Muscle layer of colon (tissue), 2 donors: ENCODE measurements at regions not wholly inside any gene's neighbourhood (a gene's known extent, or its start where the extent isn't known, plus 50 kb on each side); places are given as distances from the start of the nearest gene placed in this dataset.

Experiments
- H3K27ac ChIP-seq: one replicate; pipeline ENCODE4 v1.7.0; 2013; ENCODE audit warnings: low read depth, mild to moderate bottlenecking, low read length, moderate library complexity
- H3K27me3 ChIP-seq, 2 donors: one replicate each; pipeline ENCODE4 v1.7.0; 2013; ENCODE audit warnings: low read length in 2 of 2, mild to moderate bottlenecking in 2 of 2; ENCODE audit not compliant: insufficient read depth in 2 of 2, control insufficient read depth in 1 of 2
- H3K36me3 ChIP-seq: one replicate; pipeline ENCODE4 v1.7.0; 2013; ENCODE audit warnings: mild to moderate bottlenecking, low read length; ENCODE audit not compliant: insufficient read depth
- H3K4me1 ChIP-seq: one replicate; pipeline ENCODE4 v1.7.0; 2013; ENCODE audit warnings: mild to moderate bottlenecking, low read length; ENCODE audit not compliant: insufficient read depth
- H3K4me3 ChIP-seq, 2 donors: one replicate each; pipeline ENCODE4 v1.7.0; 2013; ENCODE audit warnings: low read length in 2 of 2, low read depth in 1 of 2, mild to moderate bottlenecking in 1 of 2, moderate library complexity in 1 of 2
- H3K9ac ChIP-seq: one replicate; pipeline ENCODE4 v1.7.0; 2013; ENCODE audit warnings: low read length
- H3K9me3 ChIP-seq: one replicate; pipeline ENCODE4 v1.7.0; 2013; ENCODE audit warnings: mild to moderate bottlenecking, low read length
- donor health status: abdominal sarcoma.
- donor health status: Adenocarcinoma of cecum.

DNA sequence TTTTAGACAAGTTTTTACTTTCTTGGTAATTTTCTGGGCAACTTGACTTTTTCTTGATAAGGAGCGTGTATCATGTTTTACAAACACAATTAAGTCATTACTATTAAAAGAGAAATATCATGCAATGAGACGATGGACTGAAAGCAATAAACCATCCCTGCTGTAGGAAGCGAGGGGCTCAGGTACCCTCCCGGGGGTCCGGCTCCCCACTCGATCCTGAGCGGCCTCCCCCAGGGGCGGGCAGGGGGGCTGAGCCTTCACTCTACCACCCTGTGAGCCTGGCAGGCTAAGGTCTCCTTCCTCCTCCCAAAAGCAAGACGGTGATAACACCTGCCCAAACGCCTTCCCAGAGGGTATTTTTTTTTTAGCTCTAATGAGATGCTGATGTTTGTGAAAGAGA, 51.8 kb upstream of the ADGRA1 start:
- H3K9me3 ChIP-seq, result no peaks in the 10 kb centered on the region
- peaks cover 0 to 19% of the 10 kb centered on the region in 2 donors for H3K27me3 ChIP-seq
- H3K9ac ChIP-seq, result no peak overlapping the region
- no peaks in the 10 kb centered on the region for H3K4me1 ChIP-seq
- H3K4me3 ChIP-seq, result no peak overlapping the region
- H3K27ac ChIP-seq, result no peak overlapping the region
- H3K36me3 ChIP-seq, result no peaks in the 10 kb centered on the region

DNA sequence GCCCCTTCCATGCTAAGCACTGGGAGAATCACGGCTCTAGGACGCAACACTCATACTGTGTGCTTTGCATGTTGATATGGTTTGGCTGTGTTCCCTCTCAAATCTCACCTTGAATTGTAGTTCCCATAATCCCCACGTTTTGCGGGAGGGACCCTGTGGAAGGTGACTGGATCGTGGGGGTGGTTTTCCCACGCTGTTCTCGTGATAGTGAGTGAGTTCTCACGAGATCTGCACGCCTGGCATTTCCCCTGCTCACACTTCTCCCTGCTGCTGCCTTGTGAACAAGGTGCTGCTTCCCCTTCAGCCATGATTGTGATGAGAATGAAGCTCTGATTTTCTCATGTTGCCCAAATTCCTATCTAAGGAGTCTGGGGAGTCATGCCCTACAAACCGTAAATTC, 53.0 kb upstream of the ADGRA1 start:
- Histone ChIP-seq H3K9me3 (no peaks in the 10 kb centered on the region), H3K27me3 (peaks cover 0 to 14% of the 10 kb centered on the region in 2 donors), H3K36me3 (no peaks in the 10 kb centered on the region), H3K4me1 (no peaks in the 10 kb centered on the region), H3K9ac (no peak overlapping the region), H3K27ac (no peak overlapping the region), H3K4me3 (no peak overlapping the region)

DNA sequence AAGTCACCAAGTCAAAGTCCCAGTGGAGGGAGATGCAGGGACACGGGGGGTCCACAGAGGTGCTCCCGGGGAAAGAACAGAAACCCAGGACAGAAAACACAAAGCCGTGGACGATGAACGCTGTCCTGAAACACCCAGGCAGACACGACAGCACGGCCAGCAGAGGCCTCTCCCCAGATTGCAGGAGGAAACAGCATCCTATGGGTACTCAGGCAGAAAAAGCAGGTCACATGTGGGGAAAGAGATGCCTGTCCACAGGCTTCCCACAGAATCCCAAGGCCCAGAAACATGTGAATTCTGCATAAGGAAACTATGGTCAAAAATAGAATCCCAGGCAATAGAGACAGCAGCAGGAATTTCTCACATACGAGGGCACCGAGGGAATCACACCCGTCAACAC, 53.6 kb upstream of the ADGRA1 start:
- Histone ChIP-seq H3K4me3 (no peak overlapping the region), H3K27me3 (peaks cover 0 to 8% of the 10 kb centered on the region in 2 donors)

DNA sequence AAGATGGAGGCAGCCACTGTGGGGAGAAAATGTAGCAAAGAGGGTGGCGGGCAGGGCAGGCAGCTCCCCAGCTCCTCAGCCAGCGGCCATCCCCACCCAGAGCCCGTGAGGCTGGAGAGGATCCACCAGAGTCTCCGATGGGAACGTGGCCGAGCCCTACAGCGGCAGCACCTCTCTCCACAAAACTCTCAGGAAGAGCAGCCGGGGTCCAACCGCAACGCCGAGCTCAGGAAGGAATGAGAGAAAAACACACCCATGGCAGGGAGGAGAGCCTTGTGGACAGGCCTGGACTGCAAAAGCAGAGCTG, 54.0 kb upstream of the ADGRA1 start:
- no peak overlapping the region for H3K4me3 ChIP-seq
- peaks cover 0 to 7% of the 10 kb centered on the region in 2 donors for H3K27me3 ChIP-seq
- no peaks in the 10 kb centered on the region for H3K4me1 ChIP-seq
- H3K9me3 ChIP-seq, result no peaks in the 10 kb centered on the region
- no peak overlapping the region for H3K9ac ChIP-seq
- no peak overlapping the region for H3K27ac ChIP-seq
- no peaks in the 10 kb centered on the region for H3K36me3 ChIP-seq

More for the DNA sequence above, 53.6 kb upstream of the ADGRA1 start:
- H3K9ac ChIP-seq, result no peak overlapping the region
- H3K27ac ChIP-seq, result no peak overlapping the region
- H3K36me3 ChIP-seq, result no peaks in the 10 kb centered on the region
- no peaks in the 10 kb centered on the region for H3K4me1 ChIP-seq
- no peaks in the 10 kb centered on the region for H3K9me3 ChIP-seq

DNA sequence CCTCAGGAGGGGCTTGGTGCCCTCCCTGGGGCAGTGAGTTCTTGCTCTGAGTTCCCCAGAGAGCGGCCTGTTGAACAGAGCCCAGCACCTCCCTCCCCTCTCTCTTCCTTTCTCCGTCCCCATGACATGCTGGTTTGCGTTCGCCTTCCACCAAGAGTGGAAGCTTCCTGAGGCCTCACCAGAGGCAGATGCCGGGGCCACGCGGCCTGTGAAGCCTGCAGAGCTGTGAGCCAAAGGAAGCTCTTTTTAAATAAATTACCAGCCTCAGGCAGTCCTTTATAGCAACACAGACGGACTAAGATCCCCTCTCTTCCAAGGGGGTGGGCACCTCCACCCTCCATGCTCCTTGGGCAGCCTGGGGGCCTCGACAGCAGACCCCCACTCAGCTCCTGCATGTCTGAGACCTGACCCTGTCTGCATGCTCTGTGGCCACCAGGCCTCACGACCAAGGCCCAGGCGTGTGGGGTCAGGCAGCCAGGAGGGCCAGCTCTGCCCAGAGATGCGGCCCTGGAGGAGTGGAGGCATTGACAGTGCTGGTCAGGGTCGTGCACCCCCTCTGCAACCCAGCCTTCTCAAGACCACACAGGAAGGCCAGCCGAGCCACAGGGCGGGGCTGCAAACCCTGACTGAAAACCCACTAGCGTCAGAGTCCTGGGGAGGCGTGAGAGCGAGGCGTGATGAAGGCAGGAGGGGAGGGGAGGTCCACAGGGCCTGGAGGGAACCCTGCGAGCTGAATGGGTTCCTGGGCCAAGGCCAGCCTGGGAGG, 54.6 kb upstream of the ADGRA1 start:
- no peaks in the 10 kb centered on the region for H3K4me1 ChIP-seq
- H3K27me3 ChIP-seq, result peaks cover 0 to 5% of the 10 kb centered on the region in 2 donors
- no peaks in the 10 kb centered on the region for H3K36me3 ChIP-seq
- H3K9me3 ChIP-seq, result no peaks in the 10 kb centered on the region
- no peak overlapping the region for H3K4me3 ChIP-seq
- no peak overlapping the region for H3K27ac ChIP-seq
- no peak overlapping the region for H3K9ac ChIP-seq

DNA sequence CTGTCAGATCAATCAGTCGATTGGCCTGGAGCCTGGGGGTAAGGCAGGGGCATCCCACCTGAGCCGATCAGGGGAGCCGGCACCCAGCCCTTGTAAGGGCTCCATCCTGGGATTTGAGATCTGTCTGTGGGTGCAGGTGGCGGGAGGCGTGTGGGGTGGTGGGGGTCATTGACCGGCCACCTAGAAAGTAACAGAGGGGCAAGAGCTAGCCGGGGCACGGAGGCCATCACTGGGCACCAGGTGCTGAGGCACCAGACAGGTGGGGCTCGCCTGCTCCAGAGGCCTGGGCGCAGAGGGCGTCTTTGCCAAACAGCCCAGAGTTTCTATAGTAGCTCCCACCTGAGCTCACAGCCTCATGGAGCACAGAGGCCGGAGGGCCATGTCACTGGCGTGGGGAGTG, 55.5 kb upstream of the ADGRA1 start:
- Histone ChIP-seq H3K36me3 (no peaks in the 10 kb centered on the region), H3K9ac (no peak overlapping the region), H3K9me3 (no peaks in the 10 kb centered on the region), H3K4me1 (no peaks in the 10 kb centered on the region), H3K4me3 (no peak overlapping the region), H3K27ac (no peak overlapping the region), H3K27me3 (peaks cover 0 to 5% of the 10 kb centered on the region in 2 donors)

DNA sequence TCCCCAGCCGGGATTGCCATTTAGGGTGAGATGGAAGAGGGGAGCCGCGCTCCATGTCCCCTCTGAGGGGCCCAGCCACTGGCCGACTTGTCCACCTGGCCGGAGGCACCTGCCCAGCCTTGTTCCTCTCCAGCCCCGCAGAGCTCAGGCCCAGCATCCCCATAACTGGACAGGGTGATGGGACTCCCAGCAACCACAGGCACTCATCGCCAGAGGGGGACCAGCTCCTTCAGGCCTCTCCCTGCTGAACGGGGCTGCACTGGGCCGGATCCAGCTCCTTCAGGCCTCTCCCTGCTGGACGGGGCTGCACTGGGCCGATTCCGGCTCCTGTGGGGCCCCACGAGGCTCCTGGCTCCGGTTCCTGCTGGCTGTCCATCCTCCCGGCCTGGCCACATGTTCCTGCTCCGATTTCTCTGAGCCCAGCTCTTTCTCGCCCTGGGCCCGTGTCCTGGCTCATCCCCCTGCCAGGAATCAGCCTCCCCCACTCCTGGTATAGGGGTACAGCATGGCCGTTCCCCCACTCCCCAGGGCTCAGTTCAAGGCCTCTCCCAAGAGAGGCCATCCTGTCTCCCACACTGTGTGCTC, 56.1 kb upstream of the ADGRA1 start:
- Histone ChIP-seq H3K9ac (no peak overlapping the region), H3K27me3 (peaks cover 0 to 5% of the 10 kb centered on the region in 2 donors), H3K9me3 (no peaks in the 10 kb centered on the region), H3K4me3 (no peak overlapping the region), H3K36me3 (no peaks in the 10 kb centered on the region), H3K27ac (no peak overlapping the region), H3K4me1 (no peaks in the 10 kb centered on the region)

DNA sequence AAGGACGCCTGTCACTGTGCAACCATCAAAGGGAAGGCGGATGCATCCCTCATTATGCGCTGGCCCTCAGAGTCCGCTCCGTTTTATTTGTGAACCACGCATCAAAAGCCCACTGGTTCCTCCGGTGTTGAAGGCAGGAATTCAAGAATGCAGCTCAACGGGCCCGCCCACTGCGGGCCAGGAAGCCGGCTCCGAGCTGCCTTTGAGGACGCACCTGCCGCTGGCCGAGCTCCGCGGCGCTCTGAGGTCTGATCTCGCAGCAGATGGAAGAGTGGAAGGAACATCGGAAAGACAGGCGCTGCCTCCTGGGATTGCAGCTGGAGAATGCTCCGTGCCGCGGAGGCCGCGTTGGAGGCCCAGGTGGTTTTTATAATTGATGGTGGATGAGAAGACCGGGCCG, 56.9 kb upstream of the ADGRA1 start:
- H3K27ac ChIP-seq, result no peak overlapping the region
- peaks cover 0 to 10% of the 10 kb centered on the region in 2 donors for H3K27me3 ChIP-seq
- H3K4me1 ChIP-seq, result no peaks in the 10 kb centered on the region
- no peaks in the 10 kb centered on the region for H3K36me3 ChIP-seq
- H3K4me3 ChIP-seq, result no peak overlapping the region
- no peaks in the 10 kb centered on the region for H3K9me3 ChIP-seq
- H3K9ac ChIP-seq, result no peak overlapping the region

DNA sequence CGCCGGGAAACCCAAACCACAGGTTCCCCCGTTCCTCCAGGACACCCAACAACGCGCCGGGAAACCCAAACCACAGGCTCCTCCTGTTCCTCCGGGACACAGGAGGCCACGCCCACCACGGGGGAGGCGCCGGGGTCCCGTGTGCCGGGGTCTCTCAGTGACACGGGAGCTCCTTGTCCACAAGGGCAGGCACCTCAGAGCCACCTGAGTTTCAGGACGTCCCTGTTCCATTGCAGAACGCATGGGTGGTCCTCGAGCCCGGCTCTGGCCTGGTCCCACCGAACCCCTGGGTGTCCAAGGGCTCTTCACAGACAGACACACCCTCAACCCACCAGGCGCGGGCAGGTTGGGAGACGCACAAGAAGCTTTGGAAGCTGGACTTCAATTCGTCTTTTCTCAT, 57.6 kb upstream of the ADGRA1 start:
- H3K9ac ChIP-seq, result no peak overlapping the region
- H3K4me3 ChIP-seq, result no peak overlapping the region
- no peaks in the 10 kb centered on the region for H3K4me1 ChIP-seq
- H3K9me3 ChIP-seq, result no peaks in the 10 kb centered on the region
- H3K36me3 ChIP-seq, result no peaks in the 10 kb centered on the region
- H3K27me3 ChIP-seq, result peaks cover 0 to 16% of the 10 kb centered on the region in 2 donors
- H3K27ac ChIP-seq, result no peak overlapping the region

DNA sequence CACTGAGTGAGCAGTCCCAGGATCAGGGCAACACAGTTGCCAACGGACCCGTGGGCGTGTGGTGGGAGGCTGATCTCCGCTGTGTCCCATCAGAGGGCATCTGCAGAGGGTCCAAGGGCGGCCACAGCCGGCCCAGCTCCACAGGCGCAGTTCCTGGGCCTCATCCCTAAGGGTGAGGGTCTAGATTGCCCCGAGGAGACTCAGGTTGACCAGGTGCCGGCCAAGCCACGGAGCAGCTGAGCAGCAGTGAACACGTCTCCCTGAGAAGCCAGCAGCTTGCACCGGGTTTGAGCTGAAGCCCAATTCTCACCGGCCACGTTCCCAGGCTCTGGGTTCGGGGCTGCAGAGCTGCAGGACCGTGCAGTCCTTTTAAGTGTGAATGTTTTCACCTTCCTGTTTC, 58.8 kb upstream of the ADGRA1 start:
- Histone ChIP-seq H3K9ac (no peak overlapping the region), H3K27ac (no peak overlapping the region), H3K4me3 (no peak overlapping the region), H3K9me3 (no peaks in the 10 kb centered on the region), H3K36me3 (no peaks in the 10 kb centered on the region), H3K4me1 (no peaks in the 10 kb centered on the region), H3K27me3 (peaks cover 0 to 23% of the 10 kb centered on the region in 2 donors)

DNA sequence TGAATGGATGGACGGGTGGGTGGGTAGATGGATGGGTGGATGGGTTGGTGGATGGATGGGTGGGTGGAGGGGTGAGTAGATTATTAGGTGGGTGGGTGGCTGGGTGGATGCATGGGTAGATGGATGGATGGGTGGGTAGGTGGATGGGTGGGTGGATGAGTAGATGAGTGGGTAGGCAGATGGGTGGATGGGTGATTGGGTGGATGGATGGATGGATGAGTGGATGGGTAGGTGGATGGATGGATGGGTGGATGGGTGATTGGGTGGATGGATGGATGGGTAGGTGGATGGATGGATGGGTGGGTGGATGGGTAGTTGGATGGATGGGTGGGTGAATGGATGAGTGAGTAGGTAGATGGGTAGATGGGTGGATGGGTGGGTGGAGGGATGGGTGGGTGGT, 59.6 kb upstream of the ADGRA1 start:
- Histone ChIP-seq H3K4me3 (no peak overlapping the region), H3K9me3 (no peaks in the 10 kb centered on the region), H3K27ac (no peak overlapping the region), H3K36me3 (no peaks in the 10 kb centered on the region), H3K4me1 (no peaks in the 10 kb centered on the region), H3K9ac (no peak overlapping the region), H3K27me3 (peaks cover 0 to 23% of the 10 kb centered on the region in 2 donors)

DNA sequence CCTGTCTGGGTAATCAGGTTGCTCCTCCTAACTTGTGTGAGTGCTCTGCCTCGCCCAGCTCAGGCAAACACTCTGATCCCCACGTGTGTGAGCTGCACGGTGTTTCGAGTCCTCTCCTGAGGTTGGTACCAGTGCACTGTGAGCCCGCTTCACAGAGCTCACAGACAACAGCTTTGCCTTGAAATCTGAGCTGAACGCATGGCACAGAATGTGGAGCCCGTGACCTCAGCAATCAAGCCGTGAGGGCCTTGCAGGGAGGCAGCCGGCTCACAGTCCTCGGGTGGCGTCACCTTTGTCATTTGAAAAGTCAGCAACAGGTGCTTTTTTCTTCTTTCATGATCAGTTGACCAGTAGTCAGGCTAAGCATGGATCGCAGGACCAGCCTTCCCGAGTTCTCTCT, 60.2 kb upstream of the ADGRA1 start:
- Histone ChIP-seq H3K27ac (no peak overlapping the region), H3K4me3 (no peak overlapping the region), H3K9ac (no peak overlapping the region), H3K4me1 (no peaks in the 10 kb centered on the region), H3K9me3 (no peaks in the 10 kb centered on the region), H3K36me3 (no peaks in the 10 kb centered on the region), H3K27me3 (peaks cover 0 to 23% of the 10 kb centered on the region in 2 donors)
